ENCODE measurements at regions not wholly inside any gene's neighbourhood (a gene's known extent, or its start where the extent isn't known, plus 50 kb on each side); places are given as distances from the start of the nearest gene placed in this dataset.

GRCh38 chr3:115321400-115321805 lies 174.3 kb upstream of the ZBTB20 start:
- TF ChIP-seq CTCF (IDR thresholded peaks at IDR 0.05) (no peak), POLR2AphosphoS5 (IDR thresholded peaks at IDR 0.05) (no peak)

Data from stomach (tissue), 4 donors.